Amniotic stem cell (primary cell): ENCODE measurements at regions not wholly inside any gene's neighbourhood (a gene's known extent, or its start where the extent isn't known, plus 50 kb on each side); places are given as distances from the start of the nearest gene placed in this dataset.
"Not testable (repeated sequence)": the region's sequence is repeated elsewhere in the genome, so short reads cannot be mapped to it uniquely, and the experiment has no call there.

Source experiments
- DNase-seq: peaks from one replicate; lab custom pipeline; 2025; lab: John Stamatoyannopoulos, UW

DNA sequence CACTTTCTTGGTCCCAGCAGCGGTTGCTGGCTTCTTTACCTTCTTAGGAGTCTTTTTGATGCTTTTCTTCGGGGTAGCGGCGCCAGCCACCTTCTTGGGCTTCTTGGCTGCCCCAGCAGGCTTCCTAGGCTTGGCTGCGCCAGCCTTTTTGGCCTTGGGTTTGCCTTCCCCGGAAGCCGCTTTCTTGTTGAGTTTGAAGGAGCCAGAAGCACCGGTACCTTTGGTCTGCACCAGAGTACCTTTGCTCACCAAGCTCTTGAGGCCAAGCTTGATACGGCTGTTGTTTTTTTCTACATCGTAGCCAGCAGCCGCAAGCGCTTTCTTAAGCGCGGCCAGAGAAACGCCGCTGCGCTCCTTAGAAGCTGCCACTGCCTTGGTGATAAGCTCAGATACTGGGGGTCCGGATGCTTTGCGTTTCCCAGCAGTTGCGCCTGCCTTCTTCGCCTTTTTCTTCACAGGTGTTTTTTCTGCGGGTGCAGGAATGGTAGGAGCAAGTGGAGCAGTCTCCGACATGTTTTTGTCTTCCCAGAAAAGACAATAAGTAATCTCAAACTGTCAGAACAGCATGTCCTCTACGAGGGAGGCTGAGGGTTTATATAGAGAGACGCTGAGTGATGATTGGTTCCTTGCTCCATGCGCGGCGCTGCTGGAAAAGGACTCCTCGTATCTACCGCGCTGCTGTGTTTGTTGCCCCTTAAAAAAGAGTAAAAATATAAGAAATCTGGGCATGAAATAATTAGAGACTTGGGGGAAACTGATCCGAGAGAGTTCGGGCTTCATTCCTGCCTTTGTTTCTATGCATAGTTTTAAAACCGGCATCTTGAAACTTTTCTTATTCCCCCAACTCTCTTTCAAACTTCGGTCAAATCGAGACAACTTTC, 130.3 kb upstream of the BTN3A2 start:
- peak; percentile 49 for DNase-seq

GRCh38 chr6:26235302-26235670, 129.7 kb upstream of the BTN3A2 start:
- DNase-seq: no peak

DNA sequence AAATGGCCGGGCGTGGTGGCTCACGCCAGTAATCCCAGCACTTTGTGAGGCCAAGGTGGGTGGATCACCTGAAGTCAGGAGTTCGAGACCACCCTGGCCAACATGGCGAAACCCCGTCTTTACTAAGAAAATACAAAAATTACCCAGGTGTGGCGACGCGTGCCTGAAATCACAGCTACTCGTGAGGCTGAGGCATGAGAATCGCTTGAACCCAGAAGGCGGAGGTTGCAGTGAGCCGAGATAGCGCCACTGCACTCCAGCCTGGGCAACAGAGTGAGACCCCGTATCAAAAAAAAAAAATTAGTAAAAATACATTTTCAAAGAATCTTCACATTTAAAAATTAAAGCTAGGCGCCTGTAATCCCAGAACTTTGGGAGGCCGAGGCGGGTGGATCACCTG, 125.6 kb upstream of the BTN3A2 start:
- not testable (repeated sequence) for DNase-seq

DNA sequence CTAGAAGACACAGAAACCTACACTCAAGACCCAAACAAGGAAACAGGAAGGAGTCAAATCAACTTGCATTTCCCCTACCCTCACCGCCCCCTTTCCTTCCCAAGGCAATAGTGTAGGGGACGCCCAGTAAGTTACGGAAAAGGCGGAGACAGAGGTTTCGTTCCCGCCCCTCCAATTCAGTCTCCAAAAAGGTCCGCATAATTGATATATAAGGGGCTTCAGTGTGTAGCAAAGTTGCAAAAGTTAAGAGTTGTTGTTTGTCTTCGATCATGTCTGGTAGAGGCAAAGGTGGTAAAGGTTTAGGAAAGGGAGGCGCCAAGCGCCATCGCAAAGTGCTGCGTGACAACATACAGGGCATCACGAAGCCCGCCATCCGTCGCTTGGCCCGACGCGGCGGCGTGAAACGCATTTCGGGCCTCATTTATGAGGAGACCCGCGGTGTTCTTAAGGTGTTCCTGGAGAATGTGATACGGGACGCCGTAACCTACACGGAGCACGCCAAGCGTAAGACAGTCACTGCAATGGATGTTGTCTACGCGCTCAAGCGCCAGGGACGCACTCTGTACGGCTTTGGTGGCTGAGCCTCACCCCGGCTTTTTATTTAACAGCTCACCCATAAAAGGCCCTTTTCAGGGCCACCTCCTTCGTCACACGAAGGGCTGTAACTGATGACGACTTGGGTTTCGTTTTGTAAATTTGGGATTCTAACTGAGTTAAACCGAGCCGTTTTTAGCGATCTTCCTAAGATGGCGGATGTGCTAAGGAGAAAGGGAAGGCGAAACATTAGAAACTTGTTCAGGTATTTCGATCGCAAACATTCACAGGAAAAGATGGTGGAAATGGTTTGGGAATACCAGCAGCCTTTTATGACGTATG, 124.6 kb upstream of the BTN3A2 start:
- DNase-seq: peak; percentile 55

- DNase-seq: peak; percentile 55
Measured at GRCh38 chr6:26241033-26241895, 123.7 kb upstream of the BTN3A2 start.

DNA sequence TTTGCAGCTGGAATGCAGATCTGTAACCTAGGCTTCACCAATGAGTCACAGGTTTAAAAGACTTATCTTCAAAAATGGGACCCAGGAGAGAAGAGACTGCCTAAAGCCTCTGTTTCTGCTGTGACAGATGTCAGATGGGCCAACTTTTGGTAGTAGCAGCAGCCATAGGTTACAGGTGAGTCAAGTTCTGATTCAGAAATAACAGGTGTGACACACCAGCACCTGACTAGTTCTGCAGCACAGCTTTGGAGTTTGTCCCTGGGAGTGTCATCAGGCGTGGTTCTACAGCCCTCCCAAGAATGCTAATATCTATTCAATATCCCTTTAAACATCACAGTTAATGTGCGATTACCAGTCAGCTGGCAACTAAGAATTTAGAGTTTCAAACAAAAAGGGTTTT, 121.9 kb upstream of the BTN3A2 start:
- DNase-seq: no peak

DNA sequence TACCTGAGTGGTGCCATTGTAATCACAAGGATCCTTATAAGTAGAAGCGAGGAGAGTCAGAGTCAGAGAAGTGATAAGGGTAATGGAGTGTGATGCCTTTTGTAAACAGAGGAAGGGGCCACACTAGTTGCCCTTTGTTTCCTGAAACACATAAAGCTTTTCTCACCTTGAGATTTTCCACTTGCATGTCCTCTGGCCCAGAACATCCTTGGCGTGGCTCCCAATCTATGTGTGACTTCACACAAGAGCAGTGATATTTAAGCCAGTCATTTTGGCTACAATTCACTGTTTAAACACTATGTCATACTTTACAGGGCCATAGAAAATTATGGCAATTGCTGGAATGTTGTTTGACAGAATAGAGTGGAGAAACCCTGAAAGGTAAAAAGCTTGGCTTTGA, 121.2 kb upstream of the BTN3A2 start:
- DNase-seq: no peak

DNA sequence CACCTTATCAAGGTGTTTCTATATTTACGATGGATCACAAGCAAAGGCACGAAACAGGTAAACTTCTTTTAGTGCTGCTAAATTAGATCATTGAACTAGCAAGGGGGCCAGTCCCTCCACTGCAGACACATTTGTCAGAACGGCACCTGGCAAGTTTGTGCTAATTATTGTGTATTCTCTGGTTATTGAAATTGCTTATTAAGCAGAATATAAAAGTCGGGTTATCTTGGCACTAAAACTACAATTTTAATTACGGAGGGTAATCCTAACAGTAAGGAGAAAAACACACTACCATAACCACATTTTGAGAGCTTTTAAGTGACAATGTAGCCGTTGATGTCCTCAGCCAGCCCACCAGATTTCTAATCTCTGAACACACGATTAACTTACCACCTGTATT, 118.9 kb upstream of the BTN3A2 start:
- DNase-seq: no peak

GRCh38 chr6:26246553-26246952, 118.4 kb upstream of the BTN3A2 start:
- no peak for DNase-seq

DNA sequence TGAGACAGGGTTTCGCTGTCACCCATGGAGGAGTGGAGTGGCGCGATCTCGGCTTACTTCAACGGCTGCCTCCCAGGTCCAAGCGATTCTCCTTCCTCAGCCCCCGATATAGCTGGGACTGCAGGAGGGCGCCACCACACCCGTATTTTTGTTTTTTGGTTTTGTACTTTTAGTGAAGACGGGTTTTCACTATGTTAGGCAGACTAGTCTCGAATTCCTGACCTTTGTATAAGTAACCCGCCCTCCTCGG, 115.4 kb upstream of the BTN3A2 start:
- no peak for DNase-seq

DNA sequence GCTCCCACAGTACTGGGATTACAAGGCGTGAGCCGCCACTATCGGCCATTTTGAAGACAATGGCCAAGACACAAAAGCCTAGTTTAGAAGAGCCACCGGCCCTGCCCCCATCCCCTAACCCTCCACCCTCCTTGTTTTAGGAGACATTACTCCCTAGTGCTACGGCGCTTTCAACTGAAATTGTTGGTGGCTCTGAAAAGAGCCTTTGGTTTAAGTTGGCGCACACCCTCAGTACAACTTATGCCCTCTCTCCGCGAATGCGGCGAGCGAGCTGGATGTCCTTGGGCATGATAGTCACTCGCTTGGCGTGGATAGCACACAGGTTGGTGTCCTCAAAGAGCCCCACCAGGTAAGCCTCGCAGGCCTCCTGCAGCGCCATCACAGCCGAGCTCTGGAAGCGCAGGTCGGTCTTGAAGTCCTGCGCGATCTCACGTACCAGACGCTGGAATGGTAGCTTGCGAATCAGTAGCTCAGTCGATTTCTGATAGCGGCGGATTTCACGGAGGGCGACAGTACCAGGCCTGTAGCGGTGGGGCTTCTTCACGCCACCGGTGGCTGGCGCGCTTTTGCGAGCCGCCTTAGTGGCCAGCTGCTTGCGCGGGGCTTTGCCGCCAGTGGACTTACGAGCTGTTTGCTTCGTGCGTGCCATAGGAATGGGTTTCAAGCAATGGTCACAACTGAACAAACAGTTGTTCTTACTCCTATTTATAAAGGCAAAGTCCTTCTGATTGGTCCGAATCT, 114.9 kb upstream of the BTN3A2 start:
- DNase-seq: peak; percentile 31

GRCh38 chr6:26250698-26251044, 114.3 kb upstream of the BTN3A2 start:
- DNase-seq: no peak

DNA sequence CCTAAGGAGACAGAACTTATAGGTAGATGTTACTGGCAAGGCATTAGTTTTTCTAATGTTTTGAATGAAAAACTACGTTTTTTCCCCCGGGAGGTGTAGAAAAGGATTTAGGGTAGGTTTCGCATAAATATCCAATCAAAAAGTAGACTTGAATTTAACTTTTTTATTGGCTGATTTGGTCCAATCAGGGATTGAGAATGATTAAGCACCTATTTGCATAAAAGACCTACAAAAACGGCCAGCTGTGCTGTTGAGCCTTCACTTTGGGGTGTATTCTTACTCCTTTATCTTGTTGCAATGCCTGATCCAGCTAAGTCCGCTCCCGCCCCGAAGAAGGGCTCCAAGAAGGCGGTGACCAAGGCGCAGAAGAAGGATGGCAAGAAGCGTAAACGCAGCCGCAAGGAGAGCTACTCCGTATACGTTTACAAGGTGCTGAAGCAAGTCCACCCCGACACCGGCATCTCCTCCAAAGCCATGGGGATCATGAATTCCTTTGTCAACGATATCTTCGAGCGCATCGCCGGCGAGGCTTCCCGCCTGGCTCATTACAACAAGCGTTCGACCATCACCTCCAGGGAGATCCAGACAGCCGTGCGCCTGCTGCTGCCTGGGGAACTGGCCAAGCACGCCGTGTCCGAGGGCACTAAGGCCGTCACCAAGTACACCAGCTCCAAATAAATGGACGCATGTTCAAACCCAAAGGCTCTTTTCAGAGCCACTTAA, 113.5 kb upstream of the BTN3A2 start:
- peak; percentile 68 for DNase-seq

GRCh38 chr6:26252077-26252472, 112.9 kb upstream of the BTN3A2 start:
- DNase-seq: no peak

- DNase-seq: no peak
Measured at GRCh38 chr6:26254724-26255123, 110.3 kb upstream of the BTN3A2 start.

GRCh38 chr6:26257272-26257671, 107.7 kb upstream of the BTN3A2 start:
- no peak for DNase-seq

DNA sequence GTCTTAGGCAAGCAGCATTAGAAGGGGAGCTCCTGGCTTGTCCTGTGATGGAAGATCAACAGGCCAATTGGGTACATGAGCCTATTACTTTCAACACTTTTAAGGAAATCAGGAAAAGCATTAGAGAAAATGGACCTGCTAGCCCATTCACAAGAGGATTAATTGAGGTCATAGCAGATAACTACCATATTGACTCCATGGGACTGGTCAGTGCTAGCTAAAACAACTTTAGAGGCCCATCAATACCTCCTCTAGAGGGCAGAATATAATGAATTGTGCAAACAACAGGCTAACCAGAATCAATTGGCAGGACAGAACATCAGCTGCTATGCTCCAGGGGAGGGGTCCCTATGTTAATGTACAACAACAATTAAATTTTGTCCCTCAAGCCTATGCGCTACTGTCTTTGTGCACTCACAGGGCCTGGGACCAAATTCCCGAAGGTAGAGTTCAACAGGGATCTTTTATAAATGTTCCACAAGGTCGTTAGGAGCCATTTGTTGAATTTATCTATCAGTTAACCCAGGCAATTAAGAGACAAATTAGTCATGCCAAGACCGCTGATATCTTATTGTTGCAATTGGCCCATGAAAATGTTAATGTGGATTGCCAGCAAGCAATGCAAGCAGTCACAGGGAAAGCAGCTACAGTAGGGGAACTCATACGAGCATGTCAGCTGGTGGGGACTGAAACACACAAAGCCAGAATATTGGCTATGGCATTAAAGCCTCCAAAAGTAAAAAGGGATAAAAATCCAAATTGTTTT, 106.6 kb upstream of the BTN3A2 start:
- DNase-seq: no peak

DNA sequence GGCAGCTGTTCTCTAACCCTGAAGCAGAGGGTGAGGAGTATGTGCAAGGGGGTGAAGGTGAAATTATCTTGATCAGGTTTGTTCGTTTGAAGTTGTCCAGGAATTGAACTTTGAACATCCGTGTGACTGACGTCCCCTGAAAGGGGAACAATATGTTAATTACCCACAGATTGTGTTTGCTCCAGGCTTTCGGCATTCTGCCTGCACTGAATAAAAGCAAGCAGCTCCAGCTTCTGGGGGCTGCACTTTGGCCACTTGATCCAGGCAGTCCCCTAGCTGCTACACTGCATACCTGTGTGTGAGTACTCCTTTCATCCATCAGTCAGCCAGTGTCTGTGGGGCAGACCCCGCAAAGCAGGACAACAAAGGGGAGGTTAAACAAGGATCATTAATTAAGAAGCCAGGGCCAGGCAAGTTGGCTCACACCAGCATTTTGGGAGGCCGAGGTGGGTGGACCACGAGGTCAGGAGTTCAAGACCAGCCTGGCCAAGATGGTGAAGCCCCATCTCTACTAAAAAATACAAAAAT, 104.8 kb upstream of the BTN3A2 start:
- DNase-seq: no peak

DNA sequence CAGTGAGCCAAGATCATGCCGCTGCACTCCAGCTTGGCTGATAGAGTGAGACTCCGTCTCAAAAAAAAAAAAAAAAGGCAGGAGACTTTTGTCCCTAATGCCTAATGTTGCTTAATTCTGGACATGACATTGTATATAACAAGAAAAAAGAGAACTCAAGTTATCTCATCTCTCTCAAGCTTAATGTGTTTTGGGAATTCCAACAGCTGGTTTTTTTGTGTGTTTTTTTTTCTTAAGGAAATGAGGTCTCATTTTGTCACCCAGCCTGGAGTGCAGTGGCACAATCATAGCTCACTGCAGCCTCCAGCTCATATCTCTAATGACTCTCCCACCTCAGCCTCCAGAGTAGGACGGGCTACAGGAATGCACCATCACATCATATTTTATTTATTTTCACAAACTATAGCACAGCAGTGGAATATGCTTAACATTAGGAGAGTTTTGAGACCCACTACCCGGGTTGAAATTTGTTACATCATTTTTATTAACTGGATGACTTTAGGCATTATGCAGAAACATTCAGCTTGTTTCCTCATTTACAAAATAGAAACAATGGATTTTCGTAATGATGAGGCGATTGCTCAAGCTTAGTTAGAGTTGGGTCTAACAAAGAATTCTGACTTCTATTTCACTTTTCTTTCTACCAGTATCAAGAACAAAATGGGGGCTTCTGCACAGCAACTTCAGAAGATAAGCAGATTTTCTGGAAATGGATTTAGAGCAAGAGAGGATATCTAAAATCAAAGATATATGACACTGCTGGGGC, 104.1 kb upstream of the BTN3A2 start:
- DNase-seq: no peak
